GM12865 (cell line): ENCODE measurements at regions not wholly inside any gene's neighbourhood (a gene's known extent, or its start where the extent isn't known, plus 50 kb on each side); places are given as distances from the start of the nearest gene placed in this dataset.

Source experiments
- DNase-seq: peaks from one replicate; pipeline ENCODE4 v3.0.0; 2010; ENCODE audit warnings: low read depth
- H3K4me3 ChIP-seq: 2 replicates; pipeline ENCODE4 v1.5.1; 2011; ENCODE audit warnings: mild to moderate bottlenecking, low read depth, low read length, control low read depth
- CTCF ChIP-seq: IDR thresholded peaks from 2 replicates; pipeline ENCODE4 v1.5.1; 2011; ENCODE audit warnings: low read length, control low read depth, low read depth, inconsistent platforms; ENCODE audit not compliant: insufficient read depth; ENCODE audit errors: missing control alignments

- DNase-seq, result no peak
- no peak for TF ChIP-seq CTCF
- no peak overlapping the region for H3K4me3 ChIP-seq
Measured at GRCh38 chr2:6081955-6082624, 389.9 kb downstream of the SOX11 start.

GRCh38 chr2:6082625-6083018 lies 390.4 kb downstream of the SOX11 start:
- no peak for DNase-seq
- no peak overlapping the region for H3K4me3 ChIP-seq
- no peak for TF ChIP-seq CTCF

GRCh38 chr2:6083136-6083535 lies 391.0 kb downstream of the SOX11 start:
- TF ChIP-seq CTCF, result no peak
- H3K4me3 ChIP-seq, result no peak overlapping the region
- DNase-seq, result no peak

- no peak overlapping the region for H3K4me3 ChIP-seq
- no peak for DNase-seq
- TF ChIP-seq CTCF, result no peak
Measured at GRCh38 chr2:6089474-6089873, 397.3 kb downstream of the SOX11 start.

- no peak for TF ChIP-seq CTCF
- no peak overlapping the region for H3K4me3 ChIP-seq
- no peak for DNase-seq
Measured at GRCh38 chr2:6103372-6103771, 411.2 kb downstream of the SOX11 start.

GRCh38 chr2:6103949-6104348 lies 411.8 kb downstream of the SOX11 start:
- DNase-seq, result peak; percentile 26
- TF ChIP-seq CTCF, result peak; percentile 20

GRCh38 chr2:6107290-6107689 lies 415.1 kb downstream of the SOX11 start:
- DNase-seq, result no peak
- H3K4me3 ChIP-seq, result no peak overlapping the region
- no peak for TF ChIP-seq CTCF

More at GRCh38 chr2:6103949-6104348, 411.8 kb downstream of the SOX11 start:
- no peak overlapping the region for H3K4me3 ChIP-seq
